ENCODE measurements at regions not wholly inside any gene's neighbourhood (a gene's known extent, or its start where the extent isn't known, plus 50 kb on each side); places are given as distances from the start of the nearest gene placed in this dataset.

DNA sequence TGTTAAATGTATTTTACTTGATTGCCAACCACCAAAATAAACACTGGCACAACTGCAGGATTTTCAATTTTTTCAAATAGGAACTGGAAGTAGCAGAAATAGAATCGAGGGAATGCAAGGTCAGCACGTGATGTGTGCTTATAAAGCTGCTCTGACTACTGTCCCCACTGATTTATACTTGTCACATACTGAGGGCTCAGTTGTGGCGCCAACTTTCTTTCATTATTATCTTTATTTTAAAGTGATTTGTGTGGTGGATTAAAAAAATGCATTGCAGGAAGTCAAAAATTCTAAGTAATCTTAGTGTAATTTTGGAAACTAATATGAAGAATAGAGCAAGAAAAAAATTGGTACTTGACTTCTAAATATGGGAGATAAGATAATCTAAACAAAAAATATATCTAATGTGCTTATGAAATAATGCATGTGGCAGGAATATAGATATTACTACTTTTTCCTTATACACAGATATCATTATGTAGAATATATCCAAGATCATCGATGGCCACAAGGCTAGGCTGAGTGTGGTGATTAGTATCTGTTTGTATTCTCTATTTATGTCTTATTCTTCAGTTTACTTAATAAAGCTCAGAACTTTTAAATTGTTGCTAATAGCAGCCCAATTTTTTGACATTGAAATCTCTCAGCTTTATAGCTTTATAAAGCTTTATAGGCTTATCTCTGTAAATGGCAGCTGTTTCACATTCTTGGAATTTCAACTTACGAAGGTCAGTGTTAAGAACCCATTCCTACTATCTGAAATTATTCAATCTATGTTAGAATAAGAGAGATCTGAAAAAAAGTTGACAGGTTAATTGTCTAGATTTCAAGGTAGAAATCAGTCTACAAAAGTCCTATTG, 404.5 kb upstream of the ADAMTS5 start:
- no peaks in the 10 kb centered on the region for H3K27me3 ChIP-seq (ENCODE audit: insufficient read depth, low read length, poor library complexity, severe bottlenecking)

DNA sequence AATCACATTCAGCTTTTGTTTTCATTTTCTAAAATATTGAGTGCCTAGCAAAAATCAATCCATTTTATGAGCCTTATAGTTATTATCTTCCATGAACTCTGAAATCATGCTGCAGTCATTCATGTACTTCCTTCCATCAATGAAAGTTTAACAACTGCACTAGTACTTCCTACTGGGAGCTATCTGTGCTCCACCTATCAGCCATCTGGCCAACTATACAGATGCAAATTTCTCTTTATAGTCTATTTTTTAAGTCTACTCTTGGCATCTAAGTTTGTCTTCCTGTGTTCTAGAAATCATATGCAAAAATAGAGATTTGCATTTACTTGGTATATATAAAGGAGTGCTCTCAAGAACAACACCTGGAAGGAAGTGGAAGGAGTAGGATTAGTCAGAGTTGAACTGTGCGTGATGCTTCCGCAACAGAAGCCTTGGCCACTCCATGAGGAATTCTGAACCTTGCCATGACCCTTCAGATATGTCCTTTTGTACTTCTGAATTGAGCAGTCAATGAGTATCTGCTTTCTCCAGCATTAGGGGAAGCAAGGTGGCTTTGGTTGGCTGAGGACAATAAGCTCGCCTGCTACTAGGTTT, 403.2 kb upstream of the ADAMTS5 start:
- H3K9ac ChIP-seq (ENCODE audit: low read depth, low read length, poor library complexity, severe bottlenecking) = no peak overlapping the region
- no peaks in the 10 kb centered on the region for H4K20me1 ChIP-seq (ENCODE audit: insufficient read depth, low read length, poor library complexity, severe bottlenecking)
- TF ChIP-seq CTCF (conservative IDR thresholded peaks at IDR 0.05; ENCODE audit: low read length) = no peak
- TF ChIP-seq EZH2phosphoT487 (IDR thresholded peaks at IDR 0.05; ENCODE audit: borderline replicate concordance) = no peak
- H2AFZ ChIP-seq (ENCODE audit: low read length) = no peak overlapping the region
- no peaks in the 10 kb centered on the region for H3F3A ChIP-seq (ENCODE audit: low read depth)
- no peak overlapping the region for H3K4me3 ChIP-seq (ENCODE audit: low read length, poor library complexity, severe bottlenecking)
- H3K4me1 ChIP-seq (ENCODE audit: insufficient read depth, low read length, poor library complexity, severe bottlenecking) = no peaks in the 10 kb centered on the region
- H3K4me2 ChIP-seq (ENCODE audit: low read depth, low read length, poor library complexity, severe bottlenecking) = no peak overlapping the region
- H3K27me3 ChIP-seq (ENCODE audit: insufficient read depth, low read length, poor library complexity, severe bottlenecking) = no peaks in the 10 kb centered on the region
- H3K9me2 ChIP-seq (replicated peaks; ENCODE audit: low read depth, low read length) = no peaks in the 10 kb centered on the region
- 0 out of 2 replicates have a peak, but pooled peaks cover 5% of the 10 kb centered on the region for H3K9me3 ChIP-seq (ENCODE audit: insufficient read depth, low read depth, low read length)
- H3K36me3 ChIP-seq (ENCODE audit: insufficient read depth, low read length) = no peaks in the 10 kb centered on the region
- H3K79me2 ChIP-seq (ENCODE audit: insufficient read depth, low read length) = no peaks in the 10 kb centered on the region

More for the DNA sequence above, 404.5 kb upstream of the ADAMTS5 start:
- H3K9ac ChIP-seq (ENCODE audit: low read depth, low read length, poor library complexity, severe bottlenecking) = no peak overlapping the region
- H3K9me2 ChIP-seq (replicated peaks; ENCODE audit: low read depth, low read length) = no peaks in the 10 kb centered on the region
- no peaks in the 10 kb centered on the region for H3F3A ChIP-seq (ENCODE audit: low read depth)
- no peaks in the 10 kb centered on the region for H3K4me1 ChIP-seq (ENCODE audit: insufficient read depth, low read length, poor library complexity, severe bottlenecking)
- H3K9me3 ChIP-seq (ENCODE audit: insufficient read depth, low read depth, low read length) = 0 out of 2 replicates have a peak, but pooled peaks cover 2% of the 10 kb centered on the region
- TF ChIP-seq CTCF (conservative IDR thresholded peaks at IDR 0.05; ENCODE audit: low read length) (no peak), EZH2phosphoT487 (IDR thresholded peaks at IDR 0.05; ENCODE audit: borderline replicate concordance) (no peak)
- no peak overlapping the region for H2AFZ ChIP-seq (ENCODE audit: low read length)
- no peaks in the 10 kb centered on the region for H3K36me3 ChIP-seq (ENCODE audit: insufficient read depth, low read length)
- no peak overlapping the region for H3K4me3 ChIP-seq (ENCODE audit: low read length, poor library complexity, severe bottlenecking)
- H4K20me1 ChIP-seq (ENCODE audit: insufficient read depth, low read length, poor library complexity, severe bottlenecking) = no peaks in the 10 kb centered on the region
- H3K79me2 ChIP-seq (ENCODE audit: insufficient read depth, low read length) = no peaks in the 10 kb centered on the region
- no peak overlapping the region for H3K4me2 ChIP-seq (ENCODE audit: low read depth, low read length, poor library complexity, severe bottlenecking)

- no peaks in the 10 kb centered on the region for H3K4me1 ChIP-seq (ENCODE audit: insufficient read depth, low read length, poor library complexity, severe bottlenecking)
- no peaks in the 10 kb centered on the region for H3K79me2 ChIP-seq (ENCODE audit: insufficient read depth, low read length)
- no peaks in the 10 kb centered on the region for H4K20me1 ChIP-seq (ENCODE audit: insufficient read depth, low read length, poor library complexity, severe bottlenecking)
- no peak overlapping the region for H3K4me3 ChIP-seq (ENCODE audit: low read length, poor library complexity, severe bottlenecking)
- H3F3A ChIP-seq (ENCODE audit: low read depth) = no peaks in the 10 kb centered on the region
- no peaks in the 10 kb centered on the region for H3K9me2 ChIP-seq (replicated peaks; ENCODE audit: low read depth, low read length)
- H3K27me3 ChIP-seq (ENCODE audit: insufficient read depth, low read length, poor library complexity, severe bottlenecking) = no peaks in the 10 kb centered on the region
- H3K9ac ChIP-seq (ENCODE audit: low read depth, low read length, poor library complexity, severe bottlenecking) = no peak overlapping the region
- no peak for TF ChIP-seq EZH2phosphoT487 (IDR thresholded peaks at IDR 0.05; ENCODE audit: borderline replicate concordance)
- no peak for TF ChIP-seq CTCF (conservative IDR thresholded peaks at IDR 0.05; ENCODE audit: low read length)
- H3K4me2 ChIP-seq (ENCODE audit: low read depth, low read length, poor library complexity, severe bottlenecking) = no peak overlapping the region
- no peaks in the 10 kb centered on the region for H3K36me3 ChIP-seq (ENCODE audit: insufficient read depth, low read length)
- 0 out of 2 replicates have a peak, but pooled peaks cover 5% of the 10 kb centered on the region for H3K9me3 ChIP-seq (ENCODE audit: insufficient read depth, low read depth, low read length)
- H2AFZ ChIP-seq (ENCODE audit: low read length) = no peak overlapping the region
Observed at GRCh38 chr21:27369234-27369633, 402.3 kb upstream of the ADAMTS5 start.

Measured in Loucy (cell line).